ENCODE measurements at regions not wholly inside any gene's neighbourhood (a gene's known extent, or its start where the extent isn't known, plus 50 kb on each side); places are given as distances from the start of the nearest gene placed in this dataset.

- DNase-seq (ENCODE audit: unreplicated experiment), result no peak
- POLR2A ChIA-PET, result no interaction called here
- H3K27ac Mint-ChIP-seq (ENCODE audit: low read depth, unreplicated experiment), result no peak overlapping the region
- TF ChIP-seq CTCF (IDR thresholded peaks at IDR 0.05; ENCODE audit: unreplicated experiment), result no peak
- CTCF ChIA-PET, result interaction anchor here (0.7 to 1.8 kb wide), 2 partner anchors 38 to 373 kb away, joined by 3 to 4 read pairs; no protein-coding TSS in a partner anchor
- intact Hi-C loops (cut with micrococcal nuclease), result no loop called here
- H3K4me3 Mint-ChIP-seq (ENCODE audit: unreplicated experiment), result no peak overlapping the region
- H3K4me1 Mint-ChIP-seq (ENCODE audit: insufficient read depth, unreplicated experiment), result no peaks in the 10 kb centered on the region
- no peaks in the 10 kb centered on the region for H3K27me3 Mint-ChIP-seq (ENCODE audit: insufficient read depth, unreplicated experiment)
- no peaks in the 10 kb centered on the region for H3K36me3 Mint-ChIP-seq (ENCODE audit: insufficient read depth, unreplicated experiment)
- no TSS peak for BruUV-seq (replicated peaks)
- H3K9me3 Mint-ChIP-seq (ENCODE audit: unreplicated experiment), result no peaks in the 10 kb centered on the region
Observed at GRCh38 chr5:63439537-63439936, 522.7 kb downstream of the HTR1A start.

- Mint-ChIP-seq H3K27me3 (ENCODE audit: insufficient read depth, unreplicated experiment) (no peaks in the 10 kb centered on the region), H3K4me1 (ENCODE audit: insufficient read depth, unreplicated experiment) (peaks cover 18% of the 10 kb centered on the region), H3K9me3 (ENCODE audit: unreplicated experiment) (no peaks in the 10 kb centered on the region), H3K36me3 (ENCODE audit: insufficient read depth, unreplicated experiment) (no peaks in the 10 kb centered on the region), H3K27ac (ENCODE audit: low read depth, unreplicated experiment) (peak overlapping the region; percentile 4), H3K4me3 (ENCODE audit: unreplicated experiment) (no peak overlapping the region)
- intact Hi-C loops (cut with micrococcal nuclease), result loop anchor here (10.0 kb wide), 1 partner anchor 245 kb away; no protein-coding TSS in a partner anchor
- ChIA-PET CTCF (interaction anchor here (0.9 to 1.1 kb wide), 2 partner anchors 9 to 553 kb away, joined by 3 read pairs; no protein-coding TSS in a partner anchor), POLR2A (no interaction called here)
- DNase-seq (ENCODE audit: unreplicated experiment), result no peak
- BruUV-seq (replicated peaks), result no TSS peak
- TF ChIP-seq CTCF (IDR thresholded peaks at IDR 0.05; ENCODE audit: unreplicated experiment), result no peak
Observed at GRCh38 chr5:63409737-63410136, 552.5 kb downstream of the HTR1A start.

GRCh38 chr5:63408984-63409383 is 553.3 kb downstream of the HTR1A start:
- peak overlapping the region; percentile 4 for H3K27ac Mint-ChIP-seq (ENCODE audit: low read depth, unreplicated experiment)
- CTCF ChIA-PET, result no interaction called here
- no peak overlapping the region for H3K4me3 Mint-ChIP-seq (ENCODE audit: unreplicated experiment)
- no peaks in the 10 kb centered on the region for H3K9me3 Mint-ChIP-seq (ENCODE audit: unreplicated experiment)
- no peak for TF ChIP-seq CTCF (IDR thresholded peaks at IDR 0.05; ENCODE audit: unreplicated experiment)
- intact Hi-C loops (cut with micrococcal nuclease), result loop anchor here (10.0 kb wide), 1 partner anchor 246 kb away; no protein-coding TSS in a partner anchor
- BruUV-seq (replicated peaks), result no TSS peak
- DNase-seq (ENCODE audit: unreplicated experiment), result no peak
- peaks cover 18% of the 10 kb centered on the region for H3K4me1 Mint-ChIP-seq (ENCODE audit: insufficient read depth, unreplicated experiment)
- H3K27me3 Mint-ChIP-seq (ENCODE audit: insufficient read depth, unreplicated experiment), result peaks cover 4% of the 10 kb centered on the region
- no peaks in the 10 kb centered on the region for H3K36me3 Mint-ChIP-seq (ENCODE audit: insufficient read depth, unreplicated experiment)
- POLR2A ChIA-PET, result no interaction called here

GRCh38 chr5:63401436-63402046 is 560.7 kb downstream of the HTR1A start:
- CTCF ChIA-PET, result interaction anchor here (0.5 to 4.3 kb wide), 43 partner anchors 9 to 939 kb away, joined by 3 to 45 read pairs (median 3); partner anchors contain the start of gene HTR1A
- peaks cover 12% of the 10 kb centered on the region for H3K27me3 Mint-ChIP-seq (ENCODE audit: insufficient read depth, unreplicated experiment)
- intact Hi-C loops (cut with micrococcal nuclease), result loop anchor here (1.0 to 10.0 kb wide), 7 partner anchors 253 to 806 kb away; no protein-coding TSS in a partner anchor

More at GRCh38 chr5:63401436-63402046, 560.7 kb downstream of the HTR1A start:
- TF ChIP-seq CTCF (IDR thresholded peaks at IDR 0.05; ENCODE audit: unreplicated experiment), result peak; percentile 69
- Mint-ChIP-seq H3K4me3 (ENCODE audit: unreplicated experiment) (no peak overlapping the region), H3K36me3 (ENCODE audit: insufficient read depth, unreplicated experiment) (no peaks in the 10 kb centered on the region), H3K4me1 (ENCODE audit: insufficient read depth, unreplicated experiment) (no peaks in the 10 kb centered on the region), H3K27ac (ENCODE audit: low read depth, unreplicated experiment) (no peak overlapping the region), H3K9me3 (ENCODE audit: unreplicated experiment) (no peaks in the 10 kb centered on the region)
- peak; percentile 77 for DNase-seq (ENCODE audit: unreplicated experiment)
- POLR2A ChIA-PET, result interaction anchor here (0.6 kb wide), 1 partner anchor 422 kb away, joined by 4 read pairs; no protein-coding TSS in a partner anchor
- BruUV-seq (replicated peaks), result no TSS peak

Data from MCF 10A (cell line).